ENCODE measurements at regions not wholly inside any gene's neighbourhood (a gene's known extent, or its start where the extent isn't known, plus 50 kb on each side); places are given as distances from the start of the nearest gene placed in this dataset.

GRCh38 chr20:5401277-5401875 is 84.6 kb upstream of the PROKR2 start:
- Mint-ChIP-seq H3K4me3 (no peak overlapping the region), H3K9me3 (ENCODE audit: insufficient read depth) (peaks cover 5% of the 10 kb centered on the region), H3K4me1 (no peaks in the 10 kb centered on the region), H3K27ac (no peak overlapping the region), H3K27me3 (peaks cover 25% of the 10 kb centered on the region)
- ChIA-PET POLR2A (no interaction called here), CTCF (interaction anchor here (1.1 kb wide), 1 partner anchor 60 kb away, joined by 3 read pairs; no protein-coding TSS in a partner anchor)
- no peak overlapping the region for H3K9ac ChIP-seq (ENCODE audit: low read length)
- H3K27ac ChIP-seq (ENCODE audit: low read length in 2 of 2): no peak overlapping the region
- DNase-seq (no peak), ATAC-seq (ENCODE audit: low read depth) (no peak)
- no peak overlapping the region for H2AFZ ChIP-seq (ENCODE audit: insufficient read depth, low read depth, low read length, poor library complexity, severe bottlenecking)
- H4K20me1 ChIP-seq (ENCODE audit: control insufficient read depth, insufficient read depth, low read length, poor library complexity, severe bottlenecking): no peaks in the 10 kb centered on the region
- WGBS (ENCODE audit: insufficient coverage): no CpG with 5 or more reads among the region's 2 CpGs
- H3K9me3 ChIP-seq (ENCODE audit: control extremely low read depth in 1 of 3, control insufficient read depth in 2 of 3, insufficient read depth in 1 of 3, low read length in 2 of 3): peaks cover 0 to 8% (median 0%) of the 10 kb centered on the region in 3 donors
- no peak overlapping the region for H3K4me2 ChIP-seq (replicated peaks; ENCODE audit: low read depth, low read length, poor library complexity, severe bottlenecking)
- no peaks in the 10 kb centered on the region for H3K36me3 ChIP-seq (replicated peaks in 1 of 2; ENCODE audit: control extremely low read depth in 1 of 2, control insufficient read depth in 1 of 2, extremely low read depth in 1 of 2, insufficient read depth in 2 of 2, low read length in 1 of 2)
- TF ChIP-seq, protein P1, sequence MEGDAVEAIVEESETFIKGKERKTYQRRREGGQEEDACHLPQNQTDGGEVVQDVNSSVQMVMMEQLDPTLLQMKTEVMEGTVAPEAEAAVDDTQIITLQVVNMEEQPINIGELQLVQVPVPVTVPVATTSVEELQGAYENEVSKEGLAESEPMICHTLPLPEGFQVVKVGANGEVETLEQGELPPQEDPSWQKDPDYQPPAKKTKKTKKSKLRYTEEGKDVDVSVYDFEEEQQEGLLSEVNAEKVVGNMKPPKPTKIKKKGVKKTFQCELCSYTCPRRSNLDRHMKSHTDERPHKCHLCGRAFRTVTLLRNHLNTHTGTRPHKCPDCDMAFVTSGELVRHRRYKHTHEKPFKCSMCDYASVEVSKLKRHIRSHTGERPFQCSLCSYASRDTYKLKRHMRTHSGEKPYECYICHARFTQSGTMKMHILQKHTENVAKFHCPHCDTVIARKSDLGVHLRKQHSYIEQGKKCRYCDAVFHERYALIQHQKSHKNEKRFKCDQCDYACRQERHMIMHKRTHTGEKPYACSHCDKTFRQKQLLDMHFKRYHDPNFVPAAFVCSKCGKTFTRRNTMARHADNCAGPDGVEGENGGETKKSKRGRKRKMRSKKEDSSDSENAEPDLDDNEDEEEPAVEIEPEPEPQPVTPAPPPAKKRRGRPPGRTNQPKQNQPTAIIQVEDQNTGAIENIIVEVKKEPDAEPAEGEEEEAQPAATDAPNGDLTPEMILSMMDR (IDR thresholded peaks at IDR 0.05): no peak
- TF ChIP-seq EZH2 (IDR thresholded peaks at IDR 0.05; ENCODE audit: borderline replicate concordance, insufficient read depth, low read depth, low read length, poor library complexity, severe bottlenecking): no peak
- no peaks in the 10 kb centered on the region for H3K79me2 ChIP-seq (ENCODE audit: control insufficient read depth, insufficient read depth, low read length)
- no peaks in the 10 kb centered on the region for H3K4me1 ChIP-seq (ENCODE audit: control insufficient read depth in 2 of 2, insufficient read depth in 2 of 2, low read length in 2 of 2)
- H3K4me3 ChIP-seq (ENCODE audit: control extremely low read depth in 1 of 5, extremely low read depth in 1 of 5, insufficient read depth in 1 of 5, low read depth in 2 of 5, low read length in 4 of 5): no peak overlapping the region
- H3K27me3 ChIP-seq (replicated peaks in 1 of 4; ENCODE audit: control extremely low read depth in 1 of 4, control insufficient read depth in 3 of 4, insufficient read depth in 4 of 4, low read length in 3 of 4): no peaks in the 10 kb centered on the region
- intact Hi-C loops (cut with micrococcal nuclease): no loop called here

DNA sequence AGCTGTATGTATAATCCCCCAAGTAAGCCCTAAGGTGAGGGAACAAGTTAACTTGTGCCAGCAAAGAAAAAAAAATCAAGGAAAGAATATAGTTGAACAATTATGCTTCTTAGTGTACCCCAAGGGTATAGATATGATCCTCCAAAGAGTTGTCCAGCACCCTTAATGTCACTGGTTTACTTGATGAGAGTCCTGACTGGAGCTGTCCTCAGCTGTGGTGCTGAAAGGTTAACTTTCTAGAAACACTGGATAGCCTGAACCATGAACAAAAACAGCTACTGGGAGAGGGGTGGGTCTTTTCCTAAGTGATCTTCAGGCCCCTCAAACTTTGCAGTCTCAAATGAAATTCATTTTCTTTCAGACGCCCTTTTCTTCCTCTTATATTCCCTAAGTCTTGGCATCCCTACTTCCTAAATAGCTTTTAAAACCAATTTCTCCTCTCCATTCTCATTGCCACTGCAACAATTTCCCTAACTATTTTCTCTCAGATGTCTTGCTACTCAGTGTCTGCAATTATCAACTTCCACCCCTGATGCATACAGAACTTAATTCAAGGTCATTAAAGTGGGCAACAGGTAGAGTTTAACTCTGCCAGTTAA is 83.5 kb upstream of the PROKR2 start:
- Histone ChIP-seq H3K4me2 (replicated peaks; ENCODE audit: low read depth, low read length, poor library complexity, severe bottlenecking) (no peak overlapping the region), H3K36me3 (replicated peaks in 1 of 2; ENCODE audit: control extremely low read depth in 1 of 2, control insufficient read depth in 1 of 2, extremely low read depth in 1 of 2, insufficient read depth in 2 of 2, low read length in 1 of 2) (no peaks in the 10 kb centered on the region), H2AFZ (ENCODE audit: insufficient read depth, low read depth, low read length, poor library complexity, severe bottlenecking) (no peak overlapping the region), H3K9me3 (ENCODE audit: control extremely low read depth in 1 of 3, control insufficient read depth in 2 of 3, insufficient read depth in 1 of 3, low read length in 2 of 3) (peaks cover 0 to 8% (median 0%) of the 10 kb centered on the region in 3 donors), H3K9ac (ENCODE audit: low read length) (no peak overlapping the region), H3K27ac (ENCODE audit: low read length in 2 of 2) (no peak overlapping the region), H3K27me3 (replicated peaks in 1 of 4; ENCODE audit: control extremely low read depth in 1 of 4, control insufficient read depth in 3 of 4, insufficient read depth in 4 of 4, low read length in 3 of 4) (no peaks in the 10 kb centered on the region), H3K4me1 (ENCODE audit: control insufficient read depth in 2 of 2, insufficient read depth in 2 of 2, low read length in 2 of 2) (no peaks in the 10 kb centered on the region), H3K79me2 (ENCODE audit: control insufficient read depth, insufficient read depth, low read length) (no peaks in the 10 kb centered on the region), H4K20me1 (ENCODE audit: control insufficient read depth, insufficient read depth, low read length, poor library complexity, severe bottlenecking) (no peaks in the 10 kb centered on the region), H3K4me3 (ENCODE audit: control extremely low read depth in 1 of 5, extremely low read depth in 1 of 5, insufficient read depth in 1 of 5, low read depth in 2 of 5, low read length in 4 of 5) (no peak overlapping the region)
- CTCF ChIA-PET: no interaction called here
- 33% methylated on average over 1 of the region's 1 CpG for WGBS (ENCODE audit: insufficient coverage)
- H3K27me3 Mint-ChIP-seq: peaks cover 30% of the 10 kb centered on the region
- intact Hi-C loops (cut with micrococcal nuclease): no loop called here
- no peak for TF ChIP-seq EZH2 (IDR thresholded peaks at IDR 0.05; ENCODE audit: borderline replicate concordance, insufficient read depth, low read depth, low read length, poor library complexity, severe bottlenecking)
- TF ChIP-seq, protein P1 (IDR thresholded peaks at IDR 0.05): no peak
- H3K9me3 Mint-ChIP-seq (ENCODE audit: insufficient read depth): peaks cover 5% of the 10 kb centered on the region
- H3K4me1 Mint-ChIP-seq: no peaks in the 10 kb centered on the region
- DNase-seq (no peak), ATAC-seq (ENCODE audit: low read depth) (no peak)
- H3K4me3 Mint-ChIP-seq: no peak overlapping the region
- H3K27ac Mint-ChIP-seq: no peak overlapping the region
- POLR2A ChIA-PET: no interaction called here
